GM18519 (cell line): ENCODE measurements at regions not wholly inside any gene's neighbourhood (a gene's known extent, or its start where the extent isn't known, plus 50 kb on each side); places are given as distances from the start of the nearest gene placed in this dataset.
"Not testable (repeated sequence)": the region's sequence is repeated elsewhere in the genome, so short reads cannot be mapped to it uniquely, and the experiment has no call there.

ENCODE experiments used
- ATAC-seq: cut with Tn5 transposase; IDR thresholded peaks from one replicate; pipeline ENCODE4 v1.9.1; 2021; ENCODE audit warnings: mild to moderate bottlenecking, moderate library complexity; ENCODE audit not compliant: unreplicated experiment, low FRiP score

DNA sequence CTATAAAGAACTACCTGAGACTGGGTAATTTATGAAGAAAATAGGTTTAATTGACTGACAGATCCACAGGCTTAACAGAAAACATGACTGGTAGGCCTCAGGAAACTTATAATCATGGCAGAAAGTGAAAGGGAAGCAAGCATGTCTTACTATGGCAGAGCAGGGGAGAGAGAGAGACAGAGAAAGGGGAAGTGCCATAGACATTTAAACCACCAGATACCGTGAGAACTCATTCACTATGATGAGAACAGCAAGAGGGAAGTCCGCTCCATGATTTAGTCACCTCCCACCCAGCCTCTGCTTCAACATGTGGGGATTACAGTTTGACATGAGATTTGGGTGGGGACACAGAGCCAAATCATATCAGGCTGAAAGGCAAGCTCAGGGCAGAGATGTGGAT lies 327.1 kb upstream of the DDI1 start:
- ATAC-seq = no peak

DNA sequence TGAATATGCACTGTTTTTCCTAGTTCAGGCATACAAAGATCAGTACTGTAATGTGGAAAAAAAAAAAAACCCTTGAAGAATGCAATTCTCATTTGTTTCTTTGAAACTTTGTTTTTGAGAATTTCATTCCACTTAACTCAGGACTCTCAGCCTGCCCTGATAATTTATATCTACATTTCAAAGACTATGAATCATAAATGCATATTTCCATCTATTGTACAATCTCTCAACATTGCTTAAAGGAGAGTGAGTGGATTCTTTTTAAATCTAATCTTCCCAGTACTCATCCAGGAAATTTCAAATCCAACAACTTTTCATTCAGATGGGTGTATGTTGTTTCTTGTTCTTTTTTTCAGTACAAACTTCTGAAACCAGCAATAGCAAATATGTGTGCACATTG lies 322.2 kb upstream of the DDI1 start:
- no peak for ATAC-seq

DNA sequence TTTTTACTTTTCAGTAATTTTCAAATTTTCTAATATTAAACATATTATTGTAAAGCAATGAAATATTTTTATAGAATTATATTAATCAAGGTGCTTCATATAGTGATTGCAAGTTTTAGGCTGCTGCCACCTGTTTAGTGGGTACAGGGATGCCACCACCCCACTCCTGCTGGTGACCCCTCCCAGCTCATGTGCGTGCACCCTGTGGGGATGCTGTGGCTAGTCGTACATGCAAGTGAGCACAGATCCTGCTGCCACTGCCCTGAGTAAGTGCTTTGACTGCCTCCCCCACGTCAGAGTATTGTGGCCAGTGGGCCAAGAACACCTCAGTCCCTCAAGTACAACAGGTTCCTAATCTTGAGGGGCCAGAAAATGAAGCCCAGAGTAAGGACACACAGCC lies 320.1 kb upstream of the DDI1 start:
- ATAC-seq = no peak

DNA sequence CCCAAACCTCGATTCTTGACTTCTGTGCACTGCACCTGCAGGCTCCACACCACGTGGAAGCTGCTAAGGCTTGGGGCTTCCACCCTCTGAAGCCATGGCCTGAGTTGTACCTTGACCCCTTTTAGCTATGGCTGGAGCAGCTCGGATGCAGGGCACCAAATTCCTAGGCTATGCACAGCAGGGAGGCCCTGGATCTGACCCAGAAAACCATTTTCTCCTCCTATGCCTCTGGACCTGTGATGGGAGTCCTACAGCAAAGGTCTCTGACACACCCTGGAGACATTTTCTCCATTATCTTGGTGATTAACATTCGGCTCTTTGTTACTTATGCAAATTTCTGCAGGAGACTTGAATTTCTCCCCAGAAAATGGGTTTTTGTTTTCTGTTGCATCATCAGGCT lies 309.2 kb upstream of the DDI1 start:
- no peak for ATAC-seq

DNA sequence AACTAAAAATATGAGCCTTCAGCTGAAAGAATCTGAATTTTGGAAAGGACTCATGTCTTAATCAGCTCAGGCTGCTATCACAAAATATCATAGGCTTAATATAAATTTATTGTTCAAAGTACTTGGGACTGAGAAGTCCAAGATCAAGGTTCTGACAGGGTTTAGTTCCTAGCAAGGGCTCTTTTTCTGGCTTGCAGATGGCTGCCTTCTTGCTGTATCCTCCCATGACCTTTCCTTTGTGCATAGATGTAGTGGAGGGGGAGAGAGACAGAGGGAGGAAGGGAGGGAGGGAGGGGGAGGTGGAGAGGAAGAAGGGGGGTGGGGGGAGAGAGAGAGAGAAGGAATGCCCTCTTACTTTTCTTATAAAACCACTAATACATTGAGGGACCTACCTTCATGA lies 306.8 kb upstream of the DDI1 start:
- no peak for ATAC-seq

DNA sequence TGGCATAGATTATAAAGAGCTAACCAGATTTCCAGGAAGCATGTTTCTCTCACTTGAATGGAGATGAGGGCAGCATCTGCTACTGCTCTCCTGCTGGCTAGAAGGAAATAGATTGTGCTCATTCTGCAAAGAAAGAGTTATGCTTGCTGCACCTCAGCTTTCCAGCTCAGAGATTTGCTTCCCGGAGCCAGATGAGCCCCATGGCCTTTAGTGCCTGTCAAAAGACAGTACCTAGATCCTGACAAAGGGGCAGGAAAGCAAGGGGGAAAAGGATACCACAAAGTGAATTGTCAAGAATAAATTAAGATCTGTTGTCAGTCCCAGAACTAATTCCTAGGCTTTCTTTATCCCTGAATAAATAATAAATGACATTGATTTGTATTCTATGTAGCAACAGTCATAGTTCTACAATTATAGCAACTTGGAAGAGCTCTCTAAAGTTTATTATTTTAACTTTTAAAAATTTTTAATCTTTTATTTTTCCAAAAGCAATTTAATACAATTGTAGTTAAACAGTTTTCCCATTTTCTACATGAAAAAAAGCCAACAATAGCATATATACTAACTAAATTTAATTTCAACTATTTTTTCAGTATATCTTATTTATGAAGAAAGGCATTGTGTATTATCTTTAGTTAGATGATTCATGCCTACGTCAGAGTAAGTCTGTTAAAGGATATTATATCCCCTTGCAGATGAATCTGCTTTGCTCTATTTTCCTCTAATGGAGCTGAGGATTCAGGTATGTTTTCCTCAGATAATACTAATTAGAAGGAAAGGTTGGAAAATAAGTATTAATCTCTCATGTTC lies 306.1 kb upstream of the DDI1 start:
- no peak for ATAC-seq

DNA sequence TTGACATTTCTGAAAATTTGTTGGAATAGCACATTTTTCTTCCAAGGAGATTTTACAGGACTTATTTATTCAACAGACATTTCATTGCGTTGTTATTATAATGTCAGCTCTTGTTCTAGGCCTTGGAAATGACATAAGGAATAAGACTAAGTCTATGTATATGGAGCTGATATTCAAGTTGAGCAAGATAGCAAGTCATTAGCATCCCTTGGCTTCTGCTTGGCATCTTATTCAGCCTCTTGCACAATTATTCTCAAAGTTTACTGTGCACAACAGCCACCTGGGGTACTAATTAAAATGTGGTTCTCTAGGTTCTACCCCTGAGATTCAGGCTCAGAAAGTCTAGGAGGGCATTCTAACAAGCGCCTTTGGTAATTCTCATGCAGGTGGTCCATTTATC lies 304.8 kb upstream of the DDI1 start:
- no peak for ATAC-seq

DNA sequence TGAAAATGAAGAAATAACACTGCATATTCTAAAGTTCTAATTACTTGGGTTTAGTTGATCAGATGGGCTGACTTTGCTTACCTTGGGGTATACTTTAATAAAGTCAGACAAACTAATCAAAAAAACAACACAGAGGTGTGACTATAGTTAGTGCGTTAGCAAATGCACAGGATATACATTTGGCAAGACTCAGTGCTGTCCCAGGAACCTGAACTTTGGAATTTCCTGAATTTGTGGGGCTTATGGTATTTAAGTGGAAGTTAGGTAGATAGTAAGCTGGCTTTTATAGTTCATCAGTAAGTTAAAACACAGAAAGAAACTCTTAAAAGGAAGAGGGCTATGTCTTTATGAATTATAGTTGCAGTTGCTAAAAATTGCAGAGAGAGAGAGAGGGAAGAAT lies 302.6 kb upstream of the DDI1 start:
- ATAC-seq = no peak

DNA sequence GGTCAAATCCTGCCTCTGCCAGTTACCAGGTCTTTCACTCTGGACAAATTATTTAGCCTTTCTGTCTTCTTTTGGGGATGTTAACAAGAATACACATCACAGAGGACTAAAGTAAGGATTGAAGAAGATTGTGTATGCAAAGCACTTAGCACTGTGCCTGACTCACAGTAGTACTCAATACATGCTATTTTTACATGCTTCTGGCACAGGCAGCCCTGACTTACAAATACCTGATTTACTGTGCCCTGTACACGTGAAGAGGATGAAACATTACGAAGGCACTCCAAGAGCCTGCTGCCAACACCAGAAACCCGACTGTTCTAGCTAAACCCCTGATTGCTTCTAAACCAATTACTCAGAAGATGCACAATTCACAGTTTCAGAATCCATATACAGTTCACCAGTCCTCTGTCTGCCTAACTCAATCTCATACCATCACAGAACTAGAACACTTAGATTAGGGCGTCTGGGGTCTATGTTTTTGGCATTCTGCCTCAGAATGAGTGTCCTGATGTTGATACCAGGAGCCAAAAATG lies 300.9 kb upstream of the DDI1 start:
- ATAC-seq = no peak

DNA sequence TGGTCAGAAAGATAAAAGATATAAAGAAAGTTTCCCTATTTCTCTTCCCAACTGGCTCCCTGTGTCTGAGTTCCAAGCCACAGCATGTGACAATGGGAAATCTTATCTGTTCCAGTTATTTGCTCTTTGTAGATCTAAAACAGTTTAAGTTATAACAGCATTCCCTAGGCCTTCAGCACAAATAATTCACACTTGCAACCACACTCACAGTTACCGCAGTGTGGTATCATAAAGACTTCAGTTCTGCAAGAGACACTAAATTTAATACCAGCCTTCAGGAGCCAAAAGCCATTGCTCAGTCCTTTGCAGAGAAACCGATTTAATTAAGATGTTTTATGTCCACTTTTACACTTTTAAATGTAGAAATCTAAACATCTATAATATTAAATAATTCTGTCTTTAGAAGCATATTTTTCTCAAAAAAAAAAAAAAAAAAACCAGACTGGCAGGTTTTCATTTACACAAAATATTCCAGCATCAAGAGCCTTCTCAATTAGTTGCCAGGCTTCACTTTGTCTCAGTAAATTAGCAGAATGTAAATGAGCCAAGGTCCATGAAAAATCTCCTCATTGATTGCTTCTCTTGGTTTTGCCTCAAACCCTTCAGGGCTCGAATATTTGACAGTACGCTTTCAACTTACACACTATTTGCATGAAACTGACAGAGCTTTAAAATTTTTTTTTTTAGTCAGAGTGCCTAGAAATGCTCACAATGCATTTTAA lies 300.0 kb upstream of the DDI1 start:
- ATAC-seq = no peak

DNA sequence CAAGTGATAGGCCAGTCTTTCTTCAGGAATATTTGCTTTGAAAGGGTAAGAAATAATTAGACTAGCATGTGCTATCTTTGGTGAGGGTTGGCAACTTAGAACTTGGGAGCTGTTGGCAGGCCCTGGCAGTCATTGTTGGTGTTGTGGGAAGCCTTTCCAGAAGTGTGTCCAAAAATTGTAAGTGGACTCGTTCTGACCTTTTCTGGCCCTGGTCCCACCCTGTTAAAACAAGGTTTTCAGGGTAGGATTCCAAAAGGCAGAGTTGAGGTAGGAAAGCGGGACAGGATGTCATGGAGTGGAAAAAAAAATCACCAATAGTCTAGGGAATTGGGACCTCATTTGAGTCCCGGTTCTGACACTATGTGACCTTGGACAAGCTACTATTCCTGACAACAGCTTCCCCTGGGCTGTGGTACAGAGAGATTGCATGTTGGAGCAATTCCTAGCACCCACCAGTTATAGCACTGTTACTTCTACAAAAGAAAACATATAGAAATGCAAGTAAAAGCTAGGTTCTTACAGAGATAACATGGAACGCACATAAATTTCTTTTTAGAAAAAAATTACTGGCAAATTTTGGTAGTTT lies 299.3 kb upstream of the DDI1 start:
- no peak for ATAC-seq

DNA sequence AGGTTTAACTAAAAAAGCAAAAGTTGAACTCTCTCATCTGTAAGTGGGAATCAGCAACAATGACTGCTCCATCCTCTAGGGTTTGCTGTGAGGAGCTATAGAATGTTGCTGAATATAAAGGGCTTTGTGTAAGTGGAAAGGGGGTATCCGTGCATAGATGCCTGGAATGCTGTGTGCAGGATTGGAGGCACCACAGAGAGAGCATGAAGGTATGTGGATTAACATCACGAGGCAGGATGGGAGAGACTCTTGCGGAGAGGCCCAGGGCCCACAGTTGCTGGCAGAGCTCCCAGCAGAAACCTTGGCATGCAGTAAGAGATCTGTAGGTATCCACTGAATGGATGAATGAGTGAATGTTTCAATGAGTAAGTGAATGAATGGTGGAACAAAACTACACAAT lies 298.7 kb upstream of the DDI1 start:
- ATAC-seq = no peak

DNA sequence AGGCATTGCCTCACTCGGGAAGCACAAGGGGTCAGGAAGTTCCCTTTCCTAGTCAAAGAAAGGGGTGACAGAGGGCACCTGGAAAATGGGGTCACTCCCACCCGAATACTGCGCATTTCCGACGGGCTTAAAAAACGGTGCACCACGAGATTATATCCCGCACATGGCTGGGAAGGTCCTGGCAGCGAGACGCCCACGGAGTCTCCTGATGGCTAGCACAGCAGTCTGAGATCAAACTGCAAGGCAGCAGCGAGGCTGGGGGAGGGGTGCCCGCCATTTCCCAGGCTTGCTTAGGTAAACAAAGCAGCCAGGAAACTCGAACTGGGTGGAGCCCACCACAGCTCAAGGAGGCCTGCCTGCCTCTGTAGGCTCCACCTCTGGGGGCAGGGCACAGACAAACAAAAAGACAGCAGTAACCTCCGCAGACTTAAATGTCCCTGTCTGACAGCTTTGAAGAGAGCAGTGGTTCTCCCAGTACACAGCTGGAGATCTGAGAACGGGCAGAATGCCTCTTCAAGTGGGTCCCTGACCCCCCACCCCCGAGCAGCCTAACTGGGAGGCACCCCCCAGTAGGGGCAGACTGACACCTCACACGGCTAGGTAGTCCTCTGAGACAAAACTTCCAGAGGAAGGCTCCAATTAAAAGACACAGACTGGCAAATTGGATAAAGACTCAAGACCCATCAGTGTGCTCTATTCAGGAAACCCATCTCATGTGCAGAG lies 297.2 kb upstream of the DDI1 start:
- not testable (repeated sequence) for ATAC-seq

DNA sequence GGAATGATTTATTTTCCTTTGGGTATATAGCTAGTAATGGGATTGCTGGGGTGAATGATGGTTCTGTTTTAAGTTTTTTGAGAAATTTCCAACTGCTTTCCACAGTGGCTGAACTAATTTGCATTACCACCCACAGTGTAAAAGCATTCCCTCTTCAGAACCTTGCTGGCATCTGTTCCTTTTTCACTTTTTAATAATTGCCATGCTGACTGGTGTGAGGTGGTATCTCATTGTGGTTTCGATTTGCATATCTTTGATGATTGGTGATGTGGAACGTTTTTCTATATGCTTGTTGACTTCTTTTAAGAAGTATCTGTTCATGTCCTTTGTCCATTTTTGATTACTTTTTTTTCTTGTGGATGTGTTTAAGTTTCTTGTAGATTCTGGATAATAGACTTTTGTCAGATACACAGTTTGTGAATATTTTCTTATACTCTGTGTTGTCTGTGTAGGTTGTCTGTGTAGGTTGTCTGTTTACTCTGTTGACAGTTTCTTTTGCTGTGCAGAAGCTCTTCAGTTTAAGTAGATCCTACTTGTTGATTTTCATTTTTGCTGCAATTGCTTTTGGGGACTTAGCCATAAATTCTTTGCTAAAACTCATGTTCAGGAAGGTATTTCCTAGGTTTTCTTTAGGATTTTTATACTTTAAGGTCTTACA lies 291.8 kb upstream of the DDI1 start:
- ATAC-seq = no peak

DNA sequence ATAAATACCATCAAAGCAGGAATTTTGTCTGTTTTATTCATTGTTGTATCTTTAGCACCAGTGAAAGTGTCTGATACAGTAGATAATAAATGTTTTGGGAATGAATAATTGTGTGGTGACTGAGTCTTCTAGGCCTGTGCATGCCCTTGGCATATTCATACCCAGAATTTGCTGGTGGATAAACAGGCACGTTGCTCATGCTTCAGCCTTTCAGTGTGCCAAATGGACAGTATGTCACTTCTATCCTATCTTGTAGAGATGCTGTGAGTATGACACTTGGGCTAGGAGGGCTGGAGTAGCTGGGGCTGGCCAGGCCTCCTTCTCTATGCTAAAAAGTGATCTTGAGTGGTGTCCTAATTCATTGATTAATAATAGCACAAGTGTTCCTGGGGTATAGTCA lies 287.3 kb upstream of the DDI1 start:
- ATAC-seq = no peak

DNA sequence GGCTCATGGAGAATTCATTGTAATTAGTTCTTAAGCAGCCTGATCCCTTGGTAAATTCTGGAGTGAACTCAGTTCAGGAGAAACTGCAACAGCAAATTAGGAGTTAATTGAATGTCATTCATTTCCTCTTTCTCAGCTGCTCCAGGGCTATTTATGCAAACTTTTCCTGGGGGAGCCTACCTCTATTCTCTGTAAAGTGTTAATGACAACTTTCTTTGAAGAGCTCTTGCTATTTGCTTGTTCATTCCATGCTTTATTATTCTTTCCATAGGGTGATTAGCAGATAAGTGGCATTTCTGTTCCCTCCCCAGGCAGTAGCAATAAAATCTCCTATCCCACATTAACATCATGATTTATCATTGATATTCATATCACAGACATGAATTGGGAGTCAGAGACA lies 267.6 kb upstream of the DDI1 start:
- no peak for ATAC-seq

DNA sequence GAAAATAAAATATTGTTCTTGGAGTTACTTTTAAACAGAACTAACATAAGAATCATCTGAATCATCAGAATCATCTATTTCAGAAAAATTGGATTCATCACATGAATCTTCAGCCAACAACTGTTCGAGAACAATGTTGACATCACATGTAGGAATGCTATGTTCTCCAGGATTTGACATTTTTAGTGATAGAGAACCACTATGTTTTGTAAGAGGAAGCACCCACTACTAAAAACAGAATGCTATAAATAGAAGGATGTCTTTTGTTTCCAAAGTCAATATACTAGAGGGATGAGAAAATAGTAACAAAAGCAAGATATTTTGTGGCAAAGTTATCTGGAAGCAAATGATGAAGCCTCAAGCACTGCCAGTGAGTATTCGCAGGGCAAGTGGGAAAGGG lies 263.4 kb upstream of the DDI1 start:
- no peak for ATAC-seq

DNA sequence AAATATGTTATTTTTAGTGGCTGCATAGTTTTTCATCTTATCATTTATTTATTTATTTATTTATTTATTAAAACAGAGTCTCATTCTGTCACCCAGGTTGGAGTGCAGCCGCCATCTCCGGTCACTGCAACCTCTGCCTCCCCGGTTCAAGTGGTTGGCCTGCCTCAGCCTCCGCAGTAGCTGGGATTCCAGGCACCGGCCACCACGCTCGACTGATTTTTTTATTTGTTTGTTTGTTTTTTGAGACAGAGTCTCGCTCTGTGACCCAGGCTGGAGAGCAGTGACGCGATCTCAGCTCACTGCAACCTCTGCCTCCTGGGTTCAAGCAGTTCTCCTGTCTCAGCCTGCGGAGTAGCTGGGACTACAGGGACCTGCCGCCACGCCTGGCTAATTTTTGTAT lies 262.9 kb upstream of the DDI1 start:
- no peak for ATAC-seq

DNA sequence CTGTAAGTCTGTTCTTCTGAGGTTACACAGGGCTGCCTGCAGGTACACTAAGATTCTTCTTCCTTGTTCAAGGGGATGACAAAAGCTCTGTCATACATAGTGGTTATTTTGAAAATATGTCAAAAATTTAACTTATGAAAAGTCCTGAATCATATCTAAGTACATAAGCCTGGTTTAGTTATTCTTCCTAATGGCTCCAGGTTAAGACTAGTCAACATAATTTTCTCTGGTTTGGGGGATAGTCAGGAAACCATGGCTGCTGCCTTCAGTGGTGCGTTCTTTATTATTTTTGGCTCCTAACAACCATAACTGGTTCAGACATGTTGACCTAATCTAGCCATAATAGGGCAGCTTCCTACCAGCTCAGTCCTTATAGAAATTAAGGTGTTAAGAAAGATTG lies 257.4 kb upstream of the DDI1 start:
- ATAC-seq = no peak

DNA sequence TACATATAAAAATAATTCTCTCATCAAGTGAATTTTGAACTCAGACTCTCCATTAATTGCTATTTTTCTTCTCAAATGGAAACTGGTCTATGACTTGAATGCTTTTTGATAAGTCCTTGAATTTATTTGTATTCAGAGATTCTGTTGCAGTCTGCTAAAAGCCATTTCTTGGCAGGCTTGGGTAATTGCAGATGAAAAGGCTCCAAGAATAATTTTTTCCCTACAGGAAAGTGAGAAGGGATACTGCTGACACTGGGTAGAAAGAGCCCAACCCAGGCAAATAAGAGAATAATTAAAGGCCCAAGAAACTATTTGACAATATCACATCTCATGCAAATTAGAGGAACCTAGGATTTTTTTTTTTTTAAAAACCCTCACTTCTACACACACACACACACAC lies 246.5 kb upstream of the DDI1 start:
- ATAC-seq = no peak
